Amniotic epithelial cell (primary cell): ENCODE measurements at regions not wholly inside any gene's neighbourhood (a gene's known extent, or its start where the extent isn't known, plus 50 kb on each side); places are given as distances from the start of the nearest gene placed in this dataset.
"Not testable (repeated sequence)": the region's sequence is repeated elsewhere in the genome, so short reads cannot be mapped to it uniquely, and the experiment has no call there.

Source experiments
- DNase-seq: peaks from one replicate; pipeline ENCODE4 v3.0.0-alpha.2; 2010; ENCODE audit warnings: low read depth

- DNase-seq, result no peak
Observed at GRCh38 chr6:137399881-137400443, 94.2 kb downstream of the OLIG3 start.

- DNase-seq, result no peak
Observed at GRCh38 chr6:137395316-137395715, 98.9 kb downstream of the OLIG3 start.

GRCh38 chr6:137391061-137391814, 103.0 kb downstream of the OLIG3 start:
- peak; percentile 20 for DNase-seq

GRCh38 chr6:137390334-137390733, 103.9 kb downstream of the OLIG3 start:
- DNase-seq, result no peak

- DNase-seq, result peak; percentile 88
Observed at GRCh38 chr6:137389150-137389704, 105.0 kb downstream of the OLIG3 start.

GRCh38 chr6:137387096-137387764, 107.0 kb downstream of the OLIG3 start:
- no peak for DNase-seq

- not testable (repeated sequence) for DNase-seq
Observed at GRCh38 chr6:137383287-137383686, 110.9 kb downstream of the OLIG3 start.

- no peak for DNase-seq
Observed at GRCh38 chr6:137378090-137378369, 116.2 kb downstream of the OLIG3 start.

- no peak for DNase-seq
Observed at GRCh38 chr6:137373296-137373695, 120.9 kb downstream of the OLIG3 start.

- no peak for DNase-seq
Observed at GRCh38 chr6:137372532-137372931, 121.7 kb downstream of the OLIG3 start.

GRCh38 chr6:137371634-137372016, 122.6 kb downstream of the OLIG3 start:
- no peak for DNase-seq

GRCh38 chr6:137370871-137371633, 123.1 kb downstream of the OLIG3 start:
- DNase-seq, result no peak

GRCh38 chr6:137369136-137369535, 125.1 kb downstream of the OLIG3 start:
- DNase-seq, result no peak

- no peak for DNase-seq
Observed at GRCh38 chr6:137365707-137366437, 128.3 kb downstream of the OLIG3 start.

GRCh38 chr6:137363805-137364138, 130.4 kb downstream of the OLIG3 start:
- peak; percentile 51 for DNase-seq

GRCh38 chr6:137362878-137363804, 131.1 kb downstream of the OLIG3 start:
- DNase-seq, result no peak

- DNase-seq, result peak; percentile 64
Observed at GRCh38 chr6:137361701-137362100, 132.5 kb downstream of the OLIG3 start.

- DNase-seq, result no peak
Observed at GRCh38 chr6:137358273-137358672, 135.9 kb downstream of the OLIG3 start.

GRCh38 chr6:137357948-137358266, 136.3 kb downstream of the OLIG3 start:
- DNase-seq, result no peak

- DNase-seq, result no peak
Observed at GRCh38 chr6:137357263-137357947, 136.8 kb downstream of the OLIG3 start.
